ENCODE measurements at regions not wholly inside any gene's neighbourhood (a gene's known extent, or its start where the extent isn't known, plus 50 kb on each side); places are given as distances from the start of the nearest gene placed in this dataset.
A peak's percentile ranks its signal among the peaks of the same experiment; 100 is the strongest.

- Histone ChIP-seq H3K56ac (replicated peaks; ENCODE audit: insufficient read length, low read depth, low read length) (no peak overlapping the region), H3K79me2 (ENCODE audit: control insufficient read depth in 1 of 2, insufficient read depth in 2 of 2, low read length in 2 of 2) (no peaks in the 10 kb centered on the region), H2BK15ac (ENCODE audit: low read length) (no peak overlapping the region), H2BK5ac (ENCODE audit: low read depth, low read length) (no peak overlapping the region), H2AK5ac (ENCODE audit: low read depth, low read length) (no peak overlapping the region), H3K79me1 (ENCODE audit: low read depth, low read length) (no peaks in the 10 kb centered on the region), H3K36me3 (ENCODE audit: control insufficient read depth in 2 of 4, insufficient read depth in 4 of 4, low read length in 3 of 4) (no peaks in the 10 kb centered on the region), H3K27me3 (replicated peaks in 1 of 4; ENCODE audit: control insufficient read depth in 3 of 4, extremely low read depth in 1 of 4, insufficient read depth in 3 of 4, low read length in 3 of 4) (no peaks in the 10 kb centered on the region), H2BK12ac (ENCODE audit: low read depth, low read length) (no peak overlapping the region), H3K23me2 (ENCODE audit: low read depth, low read length) (no peaks in the 10 kb centered on the region), H3K14ac (ENCODE audit: insufficient read length) (no peak overlapping the region), H3K4me2 (ENCODE audit: insufficient read depth in 1 of 2, low read depth in 2 of 2, low read length in 2 of 2) (no peak overlapping the region), H3K9ac (replicated peaks in 1 of 4; ENCODE audit: extremely low read depth in 1 of 4, low read depth in 3 of 4, low read length in 3 of 4) (no peak overlapping the region), H2BK20ac (ENCODE audit: low read length) (0 out of 2 replicates have a peak overlapping the region, but pooled peaks have one; percentile 35), H4K20me1 (replicated peaks in 1 of 2; ENCODE audit: control insufficient read depth in 1 of 2, insufficient read depth in 2 of 2, low read length in 2 of 2) (no peaks in the 10 kb centered on the region), H3K23ac (ENCODE audit: insufficient read length) (no peak overlapping the region), H4K5ac (ENCODE audit: insufficient read length, low read depth, low read length) (no peak overlapping the region), H4K8ac (ENCODE audit: extremely low read depth, insufficient read depth, low read length) (no peak overlapping the region), H4K91ac (replicated peaks; ENCODE audit: insufficient read length, low read length) (no peak overlapping the region), H3K18ac (ENCODE audit: extremely low read depth, low read length) (no peak overlapping the region), H3K9me3 (ENCODE audit: insufficient read depth in 2 of 2, low read depth in 1 of 2, low read length in 1 of 2) (no peaks in the 10 kb centered on the region), H2BK120ac (replicated peaks; ENCODE audit: low read depth, low read length) (no peak overlapping the region), H3K27ac (ENCODE audit: low read depth, low read length) (no peak overlapping the region), H2AFZ (ENCODE audit: low read length) (no peak overlapping the region; the same call in 1 of the 2 replicates), H3K4me3 (ENCODE audit: extremely low read depth in 1 of 4, insufficient read depth in 2 of 4, low read depth in 3 of 4, low read length in 4 of 4) (no peak overlapping the region), H3K4ac (replicated peaks; ENCODE audit: insufficient read length, low read depth, low read length) (no peak overlapping the region), H3K4me1 (replicated peaks in 1 of 4; ENCODE audit: control insufficient read depth in 3 of 4, insufficient read depth in 4 of 4, low read length in 3 of 4) (peaks cover 0 to 7% (median 4%) of the 10 kb centered on the region in 4 experiments; a peak in 3 of 7 replicates)
- CTCF ChIA-PET (ENCODE audit: partially characterized antibody): interaction anchor here (0.6 to 2.1 kb wide), 26 partner anchors 9 to 742 kb away, joined by 3 to 13 read pairs (median 4); no protein-coding TSS in a partner anchor
- FAIRE-seq: peak; percentile 95
- peak; percentile 7 to 80 for DNase-seq (ENCODE audit: low read depth in 1 of 2, low spot score in 2 of 2)
- TF ChIP-seq RXRA (IDR thresholded peaks at IDR 0.05; ENCODE audit: insufficient read depth, low read depth, low read length) (no peak), CTCF (IDR thresholded peaks at IDR 0.05; ENCODE audit: control extremely low read depth in 1 of 3, insufficient read depth in 1 of 3, low read depth in 1 of 3, low read length in 3 of 3) (peak; percentile 27 to 83 (median 81)), RAD21 (IDR thresholded peaks at IDR 0.05 in 1 of 2, conservative IDR thresholded peaks at IDR 0.05 in 1 of 2; ENCODE audit: low read depth in 2 of 2, low read length in 2 of 2) (peak; percentile 78 to 85)
- POLR2A ChIA-PET (ENCODE audit: partially characterized antibody): no interaction called here
- 40% methylated on average over 4 of the region's 4 CpGs; no CpG with 5 or more reads in 1 of the 2 experiments for WGBS, 2 experiments (ENCODE audit: extremely low coverage in 1 of 2, insufficient coverage in 1 of 2, insufficient read length in 1 of 2, insufficient replicate concordance in 2 of 2, low coverage in 1 of 2, low lambda C conversion rate in 2 of 2, missing lambda C conversion rate in 1 of 2)
Measured at GRCh38 chr6:79813854-79814709, 133.3 kb downstream of the ELOVL4 start.

Measured in H1 (cell line).